Daoy (cell line): ENCODE measurements at regions not wholly inside any gene's neighbourhood (a gene's known extent, or its start where the extent isn't known, plus 50 kb on each side); places are given as distances from the start of the nearest gene placed in this dataset.
A peak's percentile ranks its signal among the peaks of the same experiment; 100 is the strongest.

Source experiments
- DNase-seq: peaks from one replicate; pipeline ENCODE4 v3.0.0-alpha.2; 2015; ENCODE audit warnings: low read depth

DNA sequence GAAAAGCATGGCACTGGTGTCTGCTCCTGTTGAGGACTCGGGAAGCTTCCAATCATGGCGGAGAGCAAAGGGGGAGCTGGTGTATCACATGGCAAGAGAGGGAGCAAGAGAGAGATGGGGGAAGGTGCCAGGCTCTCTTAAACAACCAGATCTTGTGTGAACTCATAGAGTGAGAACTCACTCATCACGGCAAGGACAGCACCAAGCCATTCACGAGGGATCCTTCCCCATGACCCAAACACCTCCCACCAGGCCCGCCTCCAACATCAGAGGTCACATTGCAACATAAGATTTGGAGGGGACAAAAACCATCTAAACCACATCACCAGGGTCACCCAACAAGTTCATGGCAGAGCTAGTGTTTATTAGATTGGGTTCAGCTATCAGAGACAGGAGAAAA lies 218.7 kb upstream of the BCOR start:
- DNase-seq: no peak

DNA sequence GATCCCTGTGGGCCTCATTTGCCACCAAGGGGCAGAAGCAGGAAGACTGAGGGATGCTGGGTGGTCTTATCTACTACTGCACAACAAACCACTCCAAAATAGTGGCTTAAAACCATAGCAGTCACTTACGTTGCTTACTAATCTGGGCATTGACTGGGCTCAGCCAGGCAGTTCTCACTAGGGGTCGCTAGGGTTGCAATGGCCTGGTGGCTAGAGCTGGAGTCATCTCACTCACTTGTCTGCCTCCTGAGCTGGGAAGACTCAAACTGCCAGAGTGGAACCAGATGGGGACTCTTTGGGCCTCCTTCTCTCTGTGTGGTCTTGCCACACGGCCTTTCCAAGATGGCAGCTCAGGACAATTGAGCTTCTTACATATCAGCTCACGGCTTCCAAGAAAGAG lies 216.3 kb upstream of the BCOR start:
- DNase-seq: no peak

GRCh38 chrX:40313269-40313668 lies 215.5 kb upstream of the BCOR start:
- DNase-seq: no peak

DNA sequence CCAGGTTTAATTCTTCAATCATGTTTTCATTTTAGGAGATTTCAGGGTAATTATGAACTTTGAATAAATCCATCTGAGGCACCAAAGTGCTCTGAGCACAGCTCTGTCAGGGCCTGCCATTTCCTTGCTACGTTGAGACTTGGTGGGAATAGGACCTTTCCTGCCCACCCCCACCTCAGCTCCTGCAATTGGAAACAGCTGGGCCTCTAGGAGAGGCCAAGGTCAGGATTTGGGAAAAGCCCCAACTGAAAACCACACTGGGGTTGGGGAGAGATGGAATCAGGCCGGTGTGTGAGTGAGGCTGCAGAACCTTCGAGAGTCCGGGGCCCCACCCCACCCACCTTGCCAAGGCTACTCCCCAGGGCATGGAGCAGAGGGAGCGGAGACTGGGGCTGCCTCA lies 212.7 kb upstream of the BCOR start:
- DNase-seq: no peak

- DNase-seq: no peak
Observed at GRCh38 chrX:40310016-40310415, 212.3 kb upstream of the BCOR start.

GRCh38 chrX:40307871-40308270 lies 210.1 kb upstream of the BCOR start:
- no peak for DNase-seq

- no peak for DNase-seq
Observed at GRCh38 chrX:40304115-40304514, 206.4 kb upstream of the BCOR start.

DNA sequence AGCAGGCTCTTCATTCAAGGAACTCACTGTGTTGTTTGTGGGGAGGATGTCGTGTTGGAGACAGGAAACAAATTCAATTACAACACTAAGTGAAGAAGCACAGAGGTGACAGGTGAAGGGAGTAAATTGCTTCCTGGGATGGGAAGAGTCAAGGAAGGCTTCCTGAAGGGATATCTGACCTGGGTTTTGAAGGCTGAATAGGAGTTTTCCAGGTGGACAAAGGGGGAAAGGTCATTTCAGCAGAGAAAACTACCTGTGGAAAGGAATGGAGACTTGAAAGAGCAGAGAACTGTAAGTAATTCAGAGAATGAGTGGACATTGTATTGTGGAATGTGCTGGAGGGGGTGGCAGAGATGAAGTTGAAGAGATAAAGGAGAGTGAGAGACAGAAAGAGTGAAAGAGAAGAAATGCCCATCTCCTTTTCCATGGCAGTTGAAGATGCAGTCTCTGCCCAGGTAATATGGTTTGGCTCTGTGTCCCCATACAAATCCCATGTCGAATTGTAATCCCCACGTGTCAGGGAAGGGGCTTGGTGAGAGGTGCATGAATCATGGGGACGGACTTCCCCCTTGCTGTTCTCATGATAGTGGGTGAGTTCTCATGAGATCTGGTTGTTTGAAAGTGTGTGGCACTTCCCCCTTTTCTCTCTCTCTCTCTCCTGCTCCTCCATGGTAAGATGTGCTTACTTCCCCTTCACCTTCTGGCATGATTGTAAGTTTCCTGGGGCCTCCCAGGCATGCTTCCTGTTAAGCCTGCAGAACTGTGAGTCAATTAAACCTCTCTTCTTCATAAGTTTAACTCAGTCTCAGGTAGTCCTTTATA lies 205.7 kb upstream of the BCOR start:
- DNase-seq: peak; percentile 9

- no peak for DNase-seq
Observed at GRCh38 chrX:40300286-40300890, 202.6 kb upstream of the BCOR start.

GRCh38 chrX:40299641-40300046 lies 201.9 kb upstream of the BCOR start:
- no peak for DNase-seq

- no peak for DNase-seq
Observed at GRCh38 chrX:40298572-40299479, 201.1 kb upstream of the BCOR start.

GRCh38 chrX:40298069-40298468 lies 200.3 kb upstream of the BCOR start:
- DNase-seq: no peak

- no peak for DNase-seq
Observed at GRCh38 chrX:40291553-40291952, 193.8 kb upstream of the BCOR start.

DNA sequence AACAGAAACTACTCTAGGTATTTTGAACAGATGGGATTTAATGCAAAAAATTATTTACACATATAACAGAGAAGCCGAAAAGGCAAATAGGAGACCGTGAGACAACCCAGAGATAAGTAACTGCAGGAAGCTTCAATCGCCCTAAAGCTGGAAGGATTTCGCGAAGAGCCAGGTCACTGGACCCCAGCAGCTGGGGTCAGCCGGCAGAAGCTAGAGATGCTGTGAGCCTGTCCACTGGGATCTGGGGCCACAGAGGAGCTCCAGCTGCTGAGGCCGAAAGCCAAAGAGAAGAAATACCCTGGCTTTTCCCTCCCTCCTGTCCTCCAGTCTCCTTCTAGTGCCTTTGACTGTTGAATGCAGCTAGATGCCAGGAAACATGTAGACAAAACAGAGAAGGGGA lies 192.8 kb upstream of the BCOR start:
- no peak for DNase-seq

GRCh38 chrX:40285876-40286275 lies 188.1 kb upstream of the BCOR start:
- no peak for DNase-seq

DNA sequence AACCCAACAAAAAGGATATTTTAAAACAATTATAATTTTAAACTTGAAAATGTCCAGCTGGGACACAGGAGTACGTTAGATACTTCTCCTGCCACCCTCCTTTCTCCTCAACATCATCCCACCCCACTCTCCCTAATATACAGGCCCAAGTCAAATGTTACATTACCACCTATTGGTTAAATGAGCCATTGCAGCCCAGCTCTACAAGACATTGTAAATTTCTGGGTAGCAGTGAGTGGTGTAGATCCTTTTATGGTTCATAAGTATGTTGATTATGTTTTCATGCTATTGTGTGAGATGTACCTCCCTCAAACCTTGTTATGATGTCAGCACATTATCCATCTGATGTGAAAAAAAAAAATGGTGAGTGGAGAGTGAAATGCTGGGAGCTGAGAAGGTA lies 187.1 kb upstream of the BCOR start:
- DNase-seq: no peak

GRCh38 chrX:40283981-40284380 lies 186.2 kb upstream of the BCOR start:
- DNase-seq: no peak

DNA sequence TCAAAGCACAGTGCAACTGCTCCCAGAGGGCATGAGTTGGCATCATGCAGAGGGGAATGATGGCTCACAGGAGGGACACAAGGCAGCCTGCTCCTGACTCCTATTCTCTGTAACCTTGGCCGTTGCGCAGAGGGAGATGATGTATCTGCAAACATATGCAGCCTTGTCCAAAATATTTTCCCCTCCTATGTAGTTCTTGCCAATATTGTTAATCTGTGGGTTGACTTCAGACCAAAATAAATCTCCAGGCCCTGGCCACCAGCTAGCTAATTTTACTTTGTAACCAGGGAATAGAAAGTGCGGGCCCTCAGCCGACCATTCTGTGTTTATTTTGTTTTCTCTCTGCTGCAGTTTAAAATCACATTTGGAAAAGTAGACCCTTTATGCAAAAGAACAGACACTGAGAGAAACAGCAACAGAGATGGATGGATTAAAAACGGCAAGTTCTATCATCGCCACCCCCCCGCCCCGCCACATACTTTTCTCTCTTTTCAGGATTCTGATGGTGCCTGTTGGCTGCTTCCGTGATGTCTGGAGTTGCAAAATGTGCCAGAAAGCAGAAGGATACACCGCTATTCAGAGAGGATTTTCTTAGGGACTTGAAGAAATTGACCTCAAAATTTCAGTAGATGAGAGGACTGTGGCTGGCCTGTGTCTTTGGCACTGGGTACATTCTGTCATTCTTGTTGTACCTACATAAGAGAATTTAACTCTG lies 185.3 kb upstream of the BCOR start:
- DNase-seq: no peak

DNA sequence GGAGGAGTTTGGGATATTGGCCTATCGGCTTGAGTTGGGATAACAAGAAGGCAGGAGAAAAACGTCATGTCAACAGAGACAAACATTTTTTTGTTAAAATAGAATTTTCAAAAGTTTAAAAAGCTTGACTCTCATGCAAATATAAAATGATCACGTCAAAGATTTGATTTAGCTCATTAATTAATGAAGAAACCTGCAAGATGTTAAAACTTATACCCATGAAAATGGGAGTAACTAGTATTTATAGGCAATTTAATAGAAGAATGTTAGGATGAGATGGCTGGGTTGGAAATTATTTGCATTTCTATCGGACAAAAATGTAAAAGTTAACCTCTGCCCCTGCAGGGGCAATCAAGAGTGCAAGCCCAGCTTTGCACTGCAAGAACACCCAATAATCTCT lies 184.6 kb upstream of the BCOR start:
- DNase-seq: no peak

DNA sequence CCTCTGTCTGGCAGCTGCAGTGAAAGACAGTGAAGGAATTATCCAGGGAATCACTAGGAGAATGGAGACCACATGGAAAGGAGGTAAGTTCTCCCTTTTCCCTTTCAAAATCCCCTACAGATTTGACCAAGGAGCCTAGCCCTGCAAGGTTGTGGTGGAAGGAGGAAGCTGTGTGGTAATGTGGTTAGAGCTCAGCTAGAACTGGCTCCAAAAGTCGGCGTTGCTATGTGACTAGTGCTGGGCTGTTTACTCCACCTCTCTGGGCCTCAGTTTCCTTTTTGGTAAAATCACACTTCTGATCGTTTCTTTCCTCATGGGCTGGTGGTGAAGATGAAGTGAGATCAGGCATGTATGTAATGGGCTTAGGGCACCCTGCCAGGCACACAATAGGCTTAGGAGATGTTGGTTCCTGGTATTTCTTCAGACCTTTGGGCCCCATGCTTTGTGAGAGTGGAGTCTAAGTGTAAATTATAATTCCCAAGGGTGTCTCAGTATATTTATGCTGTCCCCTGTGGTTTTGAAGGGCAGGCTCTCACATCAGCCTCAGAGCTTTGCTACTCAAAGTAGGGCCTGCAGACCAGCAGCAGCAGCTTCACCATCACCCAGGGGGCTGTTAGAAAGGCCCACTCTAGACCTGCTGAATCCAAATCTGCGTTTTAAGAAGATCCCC lies 183.7 kb upstream of the BCOR start:
- DNase-seq: no peak

DNA sequence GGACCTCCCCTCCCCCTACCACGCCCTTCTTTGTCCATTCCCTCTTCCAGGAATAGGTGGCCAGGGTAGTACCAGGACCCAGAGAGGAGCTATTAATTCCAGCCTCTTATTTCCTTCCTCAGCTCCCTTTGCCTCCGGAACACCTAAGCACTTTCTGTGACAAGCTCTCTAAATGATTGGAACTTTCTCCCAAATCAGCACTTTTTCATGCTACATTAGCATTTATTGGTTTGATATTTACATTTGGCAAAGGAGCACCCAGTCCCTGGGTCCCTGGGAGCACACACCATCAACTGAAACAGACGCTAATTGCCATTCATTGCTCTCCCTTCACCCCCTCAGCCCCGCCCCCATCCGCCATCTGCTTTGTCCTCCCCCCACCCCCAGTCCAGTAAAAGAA lies 182.0 kb upstream of the BCOR start:
- DNase-seq: no peak

- no peak for DNase-seq
Observed at GRCh38 chrX:40279091-40279430, 181.3 kb upstream of the BCOR start.
